Gastrocnemius medialis (tissue), 4 donors: ENCODE measurements at regions not wholly inside any gene's neighbourhood (a gene's known extent, or its start where the extent isn't known, plus 50 kb on each side); places are given as distances from the start of the nearest gene placed in this dataset.

Experiments used
- CTCF ChIP-seq, 5 experiments: fragments of 450-650 bp in 3 of 5; fragments of 200-600 bp in 2 of 5; sonication (generic) in 2 of 5; IDR thresholded peaks in 4 of 5; conservative IDR thresholded peaks in 1 of 5; 1 replicate in 4 of 5; 2 replicates in 1 of 5; pipeline ENCODE4 v1.5.1; 2016 to 2019; ENCODE audit warnings: antibody characterized with exemption in 5 of 5, mild to moderate bottlenecking in 3 of 5, moderate library complexity in 3 of 5
- POLR2A ChIP-seq, 2 donors: fragments of 450-650 bp; IDR thresholded peaks; one replicate each; pipeline ENCODE4 v1.6.1; 2017; ENCODE audit warnings: antibody characterized with exemption in 2 of 2, mild to moderate bottlenecking in 2 of 2, moderate library complexity in 2 of 2

GRCh38 chr20:51204794-51205193 is 181.9 kb upstream of the KCNG1 start:
- TF ChIP-seq CTCF (IDR thresholded peaks at IDR 0.05 in 4 of 5, conservative IDR thresholded peaks at IDR 0.05 in 1 of 5) (no peak), POLR2A (IDR thresholded peaks at IDR 0.05) (no peak)
